IMR-90 (cell line): ENCODE measurements at regions not wholly inside any gene's neighbourhood (a gene's known extent, or its start where the extent isn't known, plus 50 kb on each side); places are given as distances from the start of the nearest gene placed in this dataset.

Experiments used
- ATAC-seq: fragments of 200-7000 bp; cut with Tn5 transposase; 2 replicates; pipeline ENCODE4 v1.9.1; 2020; ENCODE audit warnings: low read depth, mild to moderate bottlenecking, moderate library complexity
- BruUV-seq: library from RNA; stranded (reverse); fragments of 400-500 nt; replicated peaks from 2 replicates; lab custom pipeline; 2021; lab: Mats Ljungman, UMichigan
- CTCF ChIA-PET: fragments of 300-600 bp; formaldehyde crosslinking; extraction: SDS; loops from one replicate; lab custom pipeline; 2021; ENCODE audit warnings: antibody characterized with exemption; lab: Yijun Ruan, JAX
- POLR2A ChIA-PET: fragments of 300-600 bp; sonication (Branson Sonifier 250); formaldehyde crosslinking; loops from one replicate; lab custom pipeline; 2022; ENCODE audit warnings: antibody characterized with exemption; ENCODE audit not compliant: unreplicated experiment; lab: Charles Lee
- DNase-seq: peaks from one replicate; pipeline ENCODE4 v3.0.0; 2013
- H2AFZ ChIP-seq: replicated peaks from 2 replicates; pipeline ENCODE3; 2013; ENCODE audit warnings: low read length, mild to moderate bottlenecking; ENCODE audit not compliant: poor library complexity
- H2AK5ac ChIP-seq: 2 replicates; pipeline ENCODE4 v1.6.1; 2013; ENCODE audit warnings: low read depth, low read length, inconsistent platforms
- H2AK9ac ChIP-seq: replicated peaks from 2 replicates; pipeline ENCODE3; 2013; ENCODE audit warnings: mild to moderate bottlenecking, low read depth, low read length, moderate library complexity; ENCODE audit not compliant: poor library complexity
- H2BK120ac ChIP-seq: 2 replicates; pipeline ENCODE4 v1.6.1; 2013; ENCODE audit warnings: low read depth, low read length, inconsistent platforms
- H2BK15ac ChIP-seq: 3 replicates; pipeline ENCODE4 v1.6.1; 2013; ENCODE audit warnings: low read depth, low read length, inconsistent platforms
- H2BK20ac ChIP-seq: 2 replicates; pipeline ENCODE4 v1.6.1; 2013; ENCODE audit warnings: low read depth, mild to moderate bottlenecking, inconsistent platforms, low read length, moderate library complexity
- H2BK5ac ChIP-seq: 2 replicates; pipeline ENCODE4 v1.6.1; 2013; ENCODE audit warnings: mild to moderate bottlenecking, low read depth, low read length, inconsistent platforms; ENCODE audit not compliant: poor library complexity, severe bottlenecking
- H3K14ac ChIP-seq: replicated peaks from 2 replicates; pipeline ENCODE4 v1.6.1; 2013; ENCODE audit warnings: low read depth, low read length, inconsistent platforms
- H3K18ac ChIP-seq: 2 replicates; pipeline ENCODE4 v1.6.1; 2013; ENCODE audit warnings: low read depth, low read length, control low read depth
- H3K23ac ChIP-seq: 2 replicates; pipeline ENCODE4 v1.6.1; 2013; ENCODE audit warnings: low read depth, low read length, inconsistent platforms
- H3K27ac ChIP-seq: 2 replicates; pipeline ENCODE4 v1.5.1; 2013; ENCODE audit warnings: mild to moderate bottlenecking, control low read depth, low read length; ENCODE audit not compliant: insufficient read depth
- H3K27me3 ChIP-seq: 2 replicates; pipeline ENCODE4 v1.6.1; 2013; ENCODE audit warnings: low read length; ENCODE audit not compliant: control insufficient read depth, insufficient read depth
- H3K36me3 ChIP-seq: 2 replicates; pipeline ENCODE4 v1.6.1; 2013; ENCODE audit warnings: low read length, mixed read lengths; ENCODE audit not compliant: control insufficient read depth, insufficient read depth
- H3K4ac ChIP-seq: 2 replicates; pipeline ENCODE4 v1.6.1; 2013; ENCODE audit warnings: low read depth, low read length, inconsistent platforms
- H3K4me1 ChIP-seq: 2 replicates; pipeline ENCODE4 v1.6.1; 2013; ENCODE audit warnings: low read length, mixed read lengths; ENCODE audit not compliant: control insufficient read depth, insufficient read depth
- H3K4me2 ChIP-seq: 2 replicates; pipeline ENCODE4 v1.6.1; 2013; ENCODE audit warnings: low read depth, mild to moderate bottlenecking, control low read depth, low read length, moderate library complexity
- H3K4me3 ChIP-seq: 2 replicates; pipeline ENCODE4 v1.5.1; 2013; ENCODE audit warnings: low read depth, mild to moderate bottlenecking, control low read depth, low read length, moderate library complexity; ENCODE audit not compliant: insufficient read depth
- H3K56ac ChIP-seq: 2 replicates; pipeline ENCODE4 v1.6.1; 2013; ENCODE audit warnings: low read length, inconsistent platforms; ENCODE audit not compliant: insufficient read depth; ENCODE audit errors: extremely low read depth
- H3K79me1 ChIP-seq, 2 experiments: 2 replicates each; pipeline ENCODE4 v1.6.1; 2013; ENCODE audit warnings: low read length in 2 of 2, inconsistent platforms in 1 of 2, low read depth in 1 of 2
- H3K9ac ChIP-seq: 2 replicates; pipeline ENCODE4 v1.6.1; 2013; ENCODE audit warnings: low read depth, low read length, control low read depth
- H3K9me1 ChIP-seq: 2 replicates; pipeline ENCODE4 v1.6.1; 2013; ENCODE audit warnings: low read length, inconsistent platforms; ENCODE audit not compliant: insufficient read depth
- H3K9me3 ChIP-seq: 2 replicates; pipeline ENCODE4 v1.6.1; 2013; ENCODE audit warnings: low read length; ENCODE audit not compliant: control insufficient read depth, insufficient read depth
- H4K20me1 ChIP-seq: 2 replicates; pipeline ENCODE4 v1.6.1; 2013; ENCODE audit warnings: low read length, inconsistent platforms; ENCODE audit not compliant: insufficient read depth
- H4K5ac ChIP-seq: 2 replicates; pipeline ENCODE4 v1.6.1; 2013; ENCODE audit warnings: mild to moderate bottlenecking, low read depth, low read length, control low read depth
- H4K8ac ChIP-seq, 2 experiments: 2 replicates each; pipeline ENCODE4 v1.6.1; 2013; ENCODE audit warnings: low read depth in 2 of 2, low read length in 2 of 2, control low read depth in 1 of 2, inconsistent platforms in 1 of 2
- H4K91ac ChIP-seq: 2 replicates; pipeline ENCODE4 v1.6.1; 2013; ENCODE audit warnings: low read depth, low read length, inconsistent platforms; ENCODE audit not compliant: insufficient read depth
- ELK1 ChIP-seq: fragments of 150-350 bp; IDR thresholded peaks from 2 replicates; pipeline ENCODE4 v1.6.1; 2016; ENCODE audit warnings: low read depth, mild to moderate bottlenecking, low read length, moderate library complexity, borderline replicate concordance
- RFX5 ChIP-seq: IDR thresholded peaks from 2 replicates; pipeline ENCODE4 v1.8.0; 2012; ENCODE audit warnings: low read depth, mild to moderate bottlenecking, low read length, moderate library complexity
- SMC3 ChIP-seq: fragments of 150-350 bp; IDR thresholded peaks from 2 replicates; pipeline ENCODE4 v1.6.1; 2016; ENCODE audit warnings: low read depth, mild to moderate bottlenecking, antibody characterized with exemption, low read length, moderate library complexity
- WGBS, 2 experiments: methylation state at CpG; one replicate each; pipeline versions ENCODE4 v1.1.5 to v1.1.7; 2013; ENCODE audit warnings: missing lambda C conversion rate in 2 of 2; ENCODE audit not compliant: insufficient read length in 1 of 2; ENCODE audit errors: extremely low coverage in 2 of 2; 5-methylcytosine and 5-hydroxymethylcytosine counted together
- dilution Hi-C: fragments of 300-500 bp; cut with HindIII; formaldehyde crosslinking; loops from one replicate; pipeline ENCODE4 v1.14.3; 2018; ENCODE audit warnings: low sequenced_read_pairs; ENCODE audit not compliant: unreplicated experiment
- in situ Hi-C: fragments of 300-500 bp; cut with MboI; formaldehyde crosslinking; loops from 3 replicates; pipeline ENCODE4 v1.14.3; 2019; ENCODE audit warnings: low sequenced_read_pairs, inconsistent platforms, mixed read lengths
- intact Hi-C: fragments of 100-400 bp; cut with micrococcal nuclease; formaldehyde crosslinking; loops from 2 replicates; pipeline ENCODE4 v1.10.0; 2022

DNA sequence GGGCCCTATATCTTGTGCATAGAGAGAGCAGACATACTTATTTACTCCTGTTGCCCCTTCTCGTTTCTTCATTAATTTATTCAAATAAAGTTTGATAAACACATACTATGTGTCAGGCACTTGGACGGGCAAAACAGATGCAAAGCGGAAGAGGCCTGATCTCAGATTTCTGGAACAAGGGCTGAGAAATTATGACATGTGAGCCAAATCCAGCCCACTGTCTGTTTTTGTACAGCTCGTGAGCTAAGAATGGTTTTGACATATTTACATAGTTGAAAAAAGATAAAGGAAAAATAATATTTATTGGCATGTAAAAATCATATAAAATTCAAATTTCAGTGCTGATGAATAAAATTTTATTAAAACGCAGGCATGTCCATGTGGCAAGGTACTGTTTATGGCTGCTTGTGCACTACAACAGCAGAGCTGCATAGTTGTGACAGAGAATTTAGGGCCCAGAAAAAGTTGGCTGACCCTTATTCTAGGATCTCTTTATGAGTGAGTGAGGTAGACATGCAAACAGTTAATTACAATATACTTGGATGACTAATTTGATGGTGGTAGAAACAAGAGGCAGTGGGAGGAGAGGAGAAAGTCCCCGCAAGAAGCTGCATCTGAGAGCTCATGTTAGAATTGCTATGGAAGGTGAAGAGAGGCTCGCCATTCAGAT, 68.1 kb upstream of the ITPRID1 start:
- Histone ChIP-seq H3K9me3 (no peaks in the 10 kb centered on the region), H3K4me2 (no peak overlapping the region), H4K8ac (no peak overlapping the region), H3K14ac (no peak overlapping the region), H2BK15ac (no peak overlapping the region), H2BK120ac (no peak overlapping the region), H2AFZ (no peak overlapping the region), H3K23ac (no peak overlapping the region), H3K9ac (no peak overlapping the region), H3K79me1 (no peaks in the 10 kb centered on the region), H3K27me3 (no peaks in the 10 kb centered on the region), H3K36me3 (no peaks in the 10 kb centered on the region), H3K4ac (no peak overlapping the region), H3K18ac (no peak overlapping the region), H4K91ac (no peak overlapping the region), H4K20me1 (no peaks in the 10 kb centered on the region), H2AK5ac (no peak overlapping the region), H2BK5ac (no peak overlapping the region), H4K5ac (no peak overlapping the region), H3K27ac (no peak overlapping the region), H2AK9ac (no peak overlapping the region), H3K4me3 (no peak overlapping the region), H3K4me1 (no peaks in the 10 kb centered on the region), H3K56ac (no peak overlapping the region), H3K9me1 (no peaks in the 10 kb centered on the region), H2BK20ac (no peak overlapping the region)
- ATAC-seq (no peak), DNase-seq (no peak)
- BruUV-seq: no TSS peak
- CTCF ChIA-PET: no interaction called here
- dilution Hi-C loops (no loop called here), in situ Hi-C loops (loop anchor here (10.0 kb wide), 1 partner anchor 289 kb away; no protein-coding TSS in a partner anchor), intact Hi-C loops (loop anchor here (10.0 kb wide), 2 partner anchors 641 to 999 kb away; no protein-coding TSS in a partner anchor)
- no peak for TF ChIP-seq ELK1
- TF ChIP-seq RFX5: no peak
- TF ChIP-seq SMC3: no peak
- 50% methylated on average over 1 of the region's 7 CpGs; no CpG with 5 or more reads in 1 of the 2 experiments for WGBS, 2 experiments
- POLR2A ChIA-PET: no interaction called here
